ENCODE measurements at regions not wholly inside any gene's neighbourhood (a gene's known extent, or its start where the extent isn't known, plus 50 kb on each side); places are given as distances from the start of the nearest gene placed in this dataset.

- ChIA-PET RAD21 (ENCODE audit: low non-redundant PET in 1 of 2, low total read pairs in 2 of 2, uncharacterized antibody in 2 of 2, unreplicated experiment in 2 of 2) (no interaction called here), POLR2A (no interaction called here), CTCF (no interaction called here)
- no peaks in the 10 kb centered on the region for H3K36me3 ChIP-seq (ENCODE audit: control insufficient read depth in 1 of 2, insufficient read depth in 2 of 2, low read length in 2 of 2)
- no peaks in the 10 kb centered on the region for H3K27me3 ChIP-seq (ENCODE audit: insufficient read depth, low read length)
- ATAC-seq (no peak), DNase-seq (ENCODE audit: low read depth, low spot score) (no peak)
- no peaks in the 10 kb centered on the region for H3K79me2 ChIP-seq (ENCODE audit: insufficient read depth, low read length)
- H3K4me1 ChIP-seq (ENCODE audit: control insufficient read depth in 1 of 2, insufficient read depth in 2 of 2, low read length in 2 of 2) = no peaks in the 10 kb centered on the region
- no peaks in the 10 kb centered on the region for H4K20me1 ChIP-seq (ENCODE audit: insufficient read depth)
- H3K9ac ChIP-seq (ENCODE audit: low read length) = no peak overlapping the region
- no peak overlapping the region for H3K4me2 ChIP-seq (ENCODE audit: low read length)
- intact Hi-C loops (cut with micrococcal nuclease) = no loop called here
- no peak overlapping the region for H3K27ac ChIP-seq (ENCODE audit: low read depth, low read length)
- BruUV-seq (replicated peaks) = no TSS peak
- TF ChIP-seq FOSL1 (IDR thresholded peaks at IDR 0.05; ENCODE audit: low read depth) (no peak), TCF7L2 (IDR thresholded peaks at IDR 0.05; ENCODE audit: borderline replicate concordance, extremely low read depth, insufficient read depth, insufficient read length) (no peak), ZFX (IDR thresholded peaks at IDR 0.05) (no peak), POLR2A (IDR thresholded peaks at IDR 0.05; ENCODE audit: borderline replicate concordance, extremely low read depth, insufficient read depth, insufficient read length) (no peak), ZNF274 (IDR thresholded peaks at IDR 0.05; ENCODE audit: low read depth, low read length) (no peak), EGR1 (IDR thresholded peaks at IDR 0.05; ENCODE audit: low read depth) (no peak), CTCF (IDR thresholded peaks at IDR 0.05 in 2 of 3, conservative IDR thresholded peaks at IDR 0.05 in 1 of 3; ENCODE audit: borderline replicate concordance in 1 of 3, insufficient read depth in 1 of 3, low read depth in 2 of 3, low read length in 2 of 3) (no peak), EZH2 (IDR thresholded peaks at IDR 0.05) (no peak), MAX (IDR thresholded peaks at IDR 0.05) (no peak), SIN3A (IDR thresholded peaks at IDR 0.05; ENCODE audit: low read depth) (no peak), SRF (IDR thresholded peaks at IDR 0.05; ENCODE audit: low read depth) (no peak), ZBTB33 (IDR thresholded peaks at IDR 0.05; ENCODE audit: extremely low read depth, insufficient replicate concordance, low read length) (no peak), REST (IDR thresholded peaks at IDR 0.05; ENCODE audit: low read depth) (no peak), ELF1 (IDR thresholded peaks at IDR 0.05; ENCODE audit: borderline replicate concordance, low read depth) (no peak), SP1 (IDR thresholded peaks at IDR 0.05; ENCODE audit: low read depth) (no peak)
- H3K9me2 ChIP-seq (ENCODE audit: insufficient read depth) = no peaks in the 10 kb centered on the region
- no peak overlapping the region for H2AFZ ChIP-seq (ENCODE audit: low read depth, low read length, poor library complexity, severe bottlenecking)
- H3K4me3 ChIP-seq (replicated peaks in 1 of 2; ENCODE audit: low read depth in 1 of 2, low read length in 2 of 2) = no peak overlapping the region
- no peaks in the 10 kb centered on the region for H3K9me3 ChIP-seq (ENCODE audit: control insufficient read depth in 1 of 2, insufficient read depth in 1 of 2, low read depth in 1 of 2, low read length in 2 of 2)
These were observed 134.8 kb downstream of the CD83 start for GRCh38 chr6:14252271-14252850.

Measured in HCT116 (cell line).